ENCODE measurements at regions not wholly inside any gene's neighbourhood (a gene's known extent, or its start where the extent isn't known, plus 50 kb on each side); places are given as distances from the start of the nearest gene placed in this dataset.

DNA sequence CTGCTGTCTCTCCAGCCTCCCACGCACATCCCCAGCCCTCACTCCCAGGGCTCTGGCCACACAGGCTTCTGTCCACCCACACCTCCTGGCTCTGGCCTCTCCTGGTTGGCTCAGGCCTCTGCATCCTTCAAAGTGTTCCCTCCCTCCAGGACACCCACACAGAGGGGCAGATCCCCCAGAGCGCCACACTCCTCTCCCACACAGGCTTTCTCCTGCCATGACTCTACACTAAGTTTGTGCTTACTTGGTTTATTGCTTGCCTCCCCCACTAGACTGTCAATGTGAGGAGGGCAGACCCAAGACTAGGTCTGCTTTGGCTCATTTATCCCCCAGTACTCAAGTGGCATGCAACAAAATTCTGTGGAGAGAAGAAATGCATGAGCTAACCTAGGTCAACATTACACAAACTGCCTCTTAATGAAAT, 67.0 kb upstream of the SPOCK1 start:
- TF ChIP-seq, protein P1, sequence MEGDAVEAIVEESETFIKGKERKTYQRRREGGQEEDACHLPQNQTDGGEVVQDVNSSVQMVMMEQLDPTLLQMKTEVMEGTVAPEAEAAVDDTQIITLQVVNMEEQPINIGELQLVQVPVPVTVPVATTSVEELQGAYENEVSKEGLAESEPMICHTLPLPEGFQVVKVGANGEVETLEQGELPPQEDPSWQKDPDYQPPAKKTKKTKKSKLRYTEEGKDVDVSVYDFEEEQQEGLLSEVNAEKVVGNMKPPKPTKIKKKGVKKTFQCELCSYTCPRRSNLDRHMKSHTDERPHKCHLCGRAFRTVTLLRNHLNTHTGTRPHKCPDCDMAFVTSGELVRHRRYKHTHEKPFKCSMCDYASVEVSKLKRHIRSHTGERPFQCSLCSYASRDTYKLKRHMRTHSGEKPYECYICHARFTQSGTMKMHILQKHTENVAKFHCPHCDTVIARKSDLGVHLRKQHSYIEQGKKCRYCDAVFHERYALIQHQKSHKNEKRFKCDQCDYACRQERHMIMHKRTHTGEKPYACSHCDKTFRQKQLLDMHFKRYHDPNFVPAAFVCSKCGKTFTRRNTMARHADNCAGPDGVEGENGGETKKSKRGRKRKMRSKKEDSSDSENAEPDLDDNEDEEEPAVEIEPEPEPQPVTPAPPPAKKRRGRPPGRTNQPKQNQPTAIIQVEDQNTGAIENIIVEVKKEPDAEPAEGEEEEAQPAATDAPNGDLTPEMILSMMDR (IDR thresholded peaks at IDR 0.05; ENCODE audit: low read depth, low read length) = no peak
- no peak for TF ChIP-seq POLR2A (IDR thresholded peaks at IDR 0.05; ENCODE audit: extremely low read depth, insufficient read length)
